DND-41 (cell line): ENCODE measurements at regions not wholly inside any gene's neighbourhood (a gene's known extent, or its start where the extent isn't known, plus 50 kb on each side); places are given as distances from the start of the nearest gene placed in this dataset.

ENCODE experiments used
- ATAC-seq: fragments of 200-7000 bp; cut with Tn5 transposase; 3 replicates; pipeline ENCODE4 v1.9.1; 2021; ENCODE audit warnings: low read depth; ENCODE audit not compliant: insufficient read depth
- DNase-seq: peaks from one replicate; pipeline ENCODE4 v3.0.0-alpha.2; 2020
- H2AFZ ChIP-seq: 2 replicates; pipeline ENCODE4 v1.6.0; 2012; ENCODE audit warnings: low read depth, low read length
- H3K27ac ChIP-seq: 2 replicates; pipeline ENCODE4 v1.5.1; 2012; ENCODE audit warnings: low read length, inconsistent platforms
- H3K27me3 ChIP-seq: fragments of 200-600 bp; sonication (generic); 2 replicates; pipeline ENCODE4 v1.6.0; 2012; ENCODE audit warnings: low read length, mild to moderate bottlenecking, inconsistent platforms; ENCODE audit not compliant: insufficient read depth, poor library complexity
- H3K36me3 ChIP-seq: 2 replicates; pipeline ENCODE4 v1.5.1; 2012; ENCODE audit warnings: low read length, inconsistent platforms; ENCODE audit not compliant: insufficient read depth
- H3K4me1 ChIP-seq: 2 replicates; pipeline ENCODE4 v1.5.1; 2012; ENCODE audit warnings: mild to moderate bottlenecking, low read length; ENCODE audit not compliant: insufficient read depth
- H3K4me2 ChIP-seq: 2 replicates; pipeline ENCODE4 v1.6.0; 2012; ENCODE audit warnings: mild to moderate bottlenecking, moderate library complexity, low read length, inconsistent platforms; ENCODE audit not compliant: insufficient read depth
- H3K4me3 ChIP-seq, 2 experiments: fragments of 200-600 bp in 1 of 2; shearing (Covaris generic) in 1 of 2; 2 replicates each; pipeline ENCODE4 v1.5.1; 2012 to 2016; ENCODE audit warnings: inconsistent platforms in 2 of 2, low read length in 2 of 2, mild to moderate bottlenecking in 2 of 2, low read depth in 1 of 2, moderate library complexity in 1 of 2
- H3K79me2 ChIP-seq: 2 replicates; pipeline ENCODE4 v1.6.0; 2012; ENCODE audit warnings: low read length, inconsistent platforms; ENCODE audit not compliant: insufficient read depth
- H3K9ac ChIP-seq: 2 replicates; pipeline ENCODE4 v1.6.0; 2012; ENCODE audit warnings: low read depth, mild to moderate bottlenecking, inconsistent platforms, low read length, moderate library complexity
- H3K9me3 ChIP-seq: 2 replicates; pipeline ENCODE4 v1.5.1; 2012; ENCODE audit warnings: low read length, moderate library complexity, mild to moderate bottlenecking, inconsistent platforms; ENCODE audit not compliant: insufficient read depth, severe bottlenecking
- H4K20me1 ChIP-seq: 2 replicates; pipeline ENCODE4 v1.6.0; 2012; ENCODE audit warnings: low read length; ENCODE audit not compliant: insufficient read depth
- CTCF ChIP-seq: IDR thresholded peaks from 2 replicates; pipeline ENCODE4 v1.5.1; 2012; ENCODE audit warnings: borderline replicate concordance, low read length, moderate library complexity, mild to moderate bottlenecking; ENCODE audit not compliant: poor library complexity, severe bottlenecking; ENCODE audit errors: extremely low read depth
- EZH2 ChIP-seq: IDR thresholded peaks from 3 replicates; pipeline ENCODE4 v1.6.1; 2012; ENCODE audit warnings: borderline replicate concordance, low read depth, mild to moderate bottlenecking, moderate library complexity, low read length, inconsistent platforms; ENCODE audit not compliant: severe bottlenecking

GRCh38 chr6:132868057-132868456, 53.7 kb downstream of the RPS12 start:
- H3K4me3 ChIP-seq: no peak overlapping the region
- H3K27me3 ChIP-seq: no peaks in the 10 kb centered on the region
- no peaks in the 10 kb centered on the region for H3K4me1 ChIP-seq
- DNase-seq (no peak), ATAC-seq (no peak)
- TF ChIP-seq EZH2: no peak
- H3K4me2 ChIP-seq: no peak overlapping the region
- no peak overlapping the region for H2AFZ ChIP-seq
- H3K36me3 ChIP-seq: no peaks in the 10 kb centered on the region
- no peaks in the 10 kb centered on the region for H3K79me2 ChIP-seq
- no peaks in the 10 kb centered on the region for H4K20me1 ChIP-seq
- H3K9ac ChIP-seq: no peak overlapping the region
- H3K9me3 ChIP-seq: no peaks in the 10 kb centered on the region
- no peak overlapping the region for H3K27ac ChIP-seq

GRCh38 chr6:132872923-132873322, 58.6 kb downstream of the RPS12 start:
- Histone ChIP-seq H4K20me1 (no peaks in the 10 kb centered on the region), H3K9me3 (peaks cover 7% of the 10 kb centered on the region), H3K4me1 (no peaks in the 10 kb centered on the region), H3K27ac (no peak overlapping the region), H2AFZ (no peak overlapping the region), H3K79me2 (no peaks in the 10 kb centered on the region), H3K36me3 (no peaks in the 10 kb centered on the region), H3K27me3 (no peaks in the 10 kb centered on the region), H3K4me2 (no peak overlapping the region), H3K9ac (no peak overlapping the region), H3K4me3 (no peak overlapping the region)
- DNase-seq: no peak
- ATAC-seq: no peak
- TF ChIP-seq CTCF (no peak), EZH2 (no peak)

GRCh38 chr6:132877003-132877402, 62.6 kb downstream of the RPS12 start:
- DNase-seq: no peak
- ATAC-seq: no peak
- Histone ChIP-seq H3K4me1 (no peaks in the 10 kb centered on the region), H3K9me3 (peaks cover 10% of the 10 kb centered on the region), H4K20me1 (no peaks in the 10 kb centered on the region), H3K36me3 (no peaks in the 10 kb centered on the region), H3K9ac (no peak overlapping the region), H3K4me3 (no peak overlapping the region), H2AFZ (no peak overlapping the region), H3K27ac (no peak overlapping the region), H3K79me2 (no peaks in the 10 kb centered on the region), H3K27me3 (no peaks in the 10 kb centered on the region), H3K4me2 (no peak overlapping the region)
- no peak for TF ChIP-seq CTCF
- no peak for TF ChIP-seq EZH2

- H3K36me3 ChIP-seq: no peaks in the 10 kb centered on the region
- H3K9me3 ChIP-seq: no peaks in the 10 kb centered on the region
- no peaks in the 10 kb centered on the region for H3K79me2 ChIP-seq
- no peak overlapping the region for H3K4me2 ChIP-seq
- H2AFZ ChIP-seq: no peak overlapping the region
- DNase-seq (no peak), ATAC-seq (no peak)
- TF ChIP-seq CTCF: no peak
- no peak for TF ChIP-seq EZH2
- H3K27ac ChIP-seq: no peak overlapping the region
- no peaks in the 10 kb centered on the region for H4K20me1 ChIP-seq
- no peaks in the 10 kb centered on the region for H3K4me1 ChIP-seq
- H3K4me3 ChIP-seq: no peak overlapping the region
- H3K9ac ChIP-seq: no peak overlapping the region
- H3K27me3 ChIP-seq: no peaks in the 10 kb centered on the region
Observed at GRCh38 chr6:132887204-132887603, 72.8 kb downstream of the RPS12 start.
